ENCODE measurements at regions not wholly inside any gene's neighbourhood (a gene's known extent, or its start where the extent isn't known, plus 50 kb on each side); places are given as distances from the start of the nearest gene placed in this dataset.

DNA sequence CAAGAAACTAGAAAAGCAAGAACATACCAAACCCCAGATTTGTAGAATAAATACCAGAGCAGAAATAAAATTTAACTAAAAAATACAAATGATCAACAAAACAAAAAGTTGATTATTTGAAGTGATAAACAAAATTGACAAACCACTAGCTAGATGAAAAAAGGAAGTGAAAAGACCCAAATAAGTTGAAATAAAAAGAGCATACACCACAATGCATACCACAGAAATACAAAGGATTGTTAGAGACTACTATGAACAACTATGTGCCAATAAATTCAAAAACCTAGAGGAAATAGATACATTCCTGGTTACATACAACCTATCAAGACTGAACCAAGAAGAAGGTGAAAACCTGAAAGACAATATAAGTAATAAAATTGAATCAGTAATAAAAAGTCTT, 333.4 kb downstream of the SH2D4B start:
- no peak for DNase-seq (ENCODE audit: low read depth)
- TF ChIP-seq, protein P1, sequence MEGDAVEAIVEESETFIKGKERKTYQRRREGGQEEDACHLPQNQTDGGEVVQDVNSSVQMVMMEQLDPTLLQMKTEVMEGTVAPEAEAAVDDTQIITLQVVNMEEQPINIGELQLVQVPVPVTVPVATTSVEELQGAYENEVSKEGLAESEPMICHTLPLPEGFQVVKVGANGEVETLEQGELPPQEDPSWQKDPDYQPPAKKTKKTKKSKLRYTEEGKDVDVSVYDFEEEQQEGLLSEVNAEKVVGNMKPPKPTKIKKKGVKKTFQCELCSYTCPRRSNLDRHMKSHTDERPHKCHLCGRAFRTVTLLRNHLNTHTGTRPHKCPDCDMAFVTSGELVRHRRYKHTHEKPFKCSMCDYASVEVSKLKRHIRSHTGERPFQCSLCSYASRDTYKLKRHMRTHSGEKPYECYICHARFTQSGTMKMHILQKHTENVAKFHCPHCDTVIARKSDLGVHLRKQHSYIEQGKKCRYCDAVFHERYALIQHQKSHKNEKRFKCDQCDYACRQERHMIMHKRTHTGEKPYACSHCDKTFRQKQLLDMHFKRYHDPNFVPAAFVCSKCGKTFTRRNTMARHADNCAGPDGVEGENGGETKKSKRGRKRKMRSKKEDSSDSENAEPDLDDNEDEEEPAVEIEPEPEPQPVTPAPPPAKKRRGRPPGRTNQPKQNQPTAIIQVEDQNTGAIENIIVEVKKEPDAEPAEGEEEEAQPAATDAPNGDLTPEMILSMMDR (IDR thresholded peaks at IDR 0.05; ENCODE audit: low read length, missing control alignments), result no peak
- no peak overlapping the region for H3K4me3 ChIP-seq (replicated peaks; ENCODE audit: low read depth, low read length)

GRCh38 chr10:80878330-80878729, 340.6 kb downstream of the SH2D4B start:
- TF ChIP-seq, protein P1 (IDR thresholded peaks at IDR 0.05; ENCODE audit: low read length, missing control alignments), result no peak
- H3K4me3 ChIP-seq (replicated peaks; ENCODE audit: low read depth, low read length), result no peak overlapping the region
- DNase-seq (ENCODE audit: low read depth), result no peak

DNA sequence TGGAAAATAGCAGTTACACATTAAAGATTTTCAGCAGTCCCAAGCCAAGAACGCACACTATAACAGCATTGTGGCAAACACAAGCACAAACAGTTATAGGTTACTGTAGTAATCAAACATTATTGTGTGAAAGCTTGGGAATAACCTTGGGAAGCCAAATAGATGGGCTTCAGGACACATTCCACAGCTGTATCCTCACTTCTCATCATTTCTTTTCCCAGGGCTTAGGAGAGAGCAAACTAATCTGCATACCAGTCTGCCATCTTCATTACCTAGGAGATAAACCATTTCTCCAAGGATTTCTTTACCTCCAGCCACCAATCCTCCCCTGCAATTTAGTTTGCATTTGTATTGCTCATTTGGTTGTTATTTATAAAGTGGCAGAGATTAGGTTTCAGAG, 352.4 kb downstream of the SH2D4B start:
- no peak for DNase-seq (ENCODE audit: low read depth)
- H3K4me3 ChIP-seq (replicated peaks; ENCODE audit: low read depth, low read length), result no peak overlapping the region
- TF ChIP-seq, protein P1 (IDR thresholded peaks at IDR 0.05; ENCODE audit: low read length, missing control alignments), result no peak

DNA sequence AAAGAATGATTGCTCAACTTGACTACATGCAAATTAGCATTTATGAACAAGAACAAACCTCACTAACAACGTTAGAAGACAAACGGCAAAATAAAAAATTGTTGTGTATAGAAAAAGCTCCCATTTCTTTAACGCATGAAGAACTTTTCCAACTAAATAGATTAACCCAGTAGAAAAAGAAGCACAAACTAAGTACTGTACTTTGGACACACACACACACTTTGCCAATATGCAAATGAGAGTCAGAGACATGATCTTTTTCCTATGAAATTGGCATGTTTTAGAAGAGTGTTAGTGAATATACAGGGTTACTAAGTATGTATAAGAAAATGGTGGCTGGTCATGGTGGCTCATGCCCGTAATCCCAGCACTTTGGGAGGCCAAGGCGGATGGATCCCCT, 355.6 kb downstream of the SH2D4B start:
- TF ChIP-seq, protein P1 (IDR thresholded peaks at IDR 0.05; ENCODE audit: low read length, missing control alignments), result no peak

DNA sequence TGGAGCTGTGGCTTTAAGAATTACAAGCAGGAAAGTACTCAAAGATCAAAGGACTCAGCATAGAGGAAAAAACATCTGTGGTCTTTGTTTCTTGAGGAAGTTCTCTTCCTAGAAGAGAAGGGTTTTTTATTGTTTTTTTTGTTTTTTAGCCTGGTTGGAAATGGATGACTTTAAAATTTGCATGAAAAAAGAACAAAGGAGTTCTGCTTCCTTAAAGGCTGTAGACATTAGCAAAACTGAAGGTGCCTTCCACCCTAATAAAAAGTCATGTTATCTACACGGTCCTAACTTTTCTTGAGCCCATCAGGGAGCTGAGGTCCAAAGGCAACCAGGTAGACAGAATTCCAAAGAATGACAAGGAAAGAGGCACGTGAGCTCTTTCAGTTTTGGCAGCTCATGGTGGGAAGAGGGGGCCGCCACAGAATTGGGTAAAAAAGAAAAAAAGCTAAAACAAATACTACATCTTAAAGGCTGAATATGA, 356.6 kb downstream of the SH2D4B start:
- no peak overlapping the region for H3K4me3 ChIP-seq (replicated peaks; ENCODE audit: low read depth, low read length)
- DNase-seq (ENCODE audit: low read depth), result no peak
- TF ChIP-seq, protein P1 (IDR thresholded peaks at IDR 0.05; ENCODE audit: low read length, missing control alignments), result no peak

More for the DNA sequence above, 355.6 kb downstream of the SH2D4B start:
- no peak overlapping the region for H3K4me3 ChIP-seq (replicated peaks; ENCODE audit: low read depth, low read length)
- no peak for DNase-seq (ENCODE audit: low read depth)

- no peak for DNase-seq (ENCODE audit: low read depth)
- TF ChIP-seq, protein P1 (IDR thresholded peaks at IDR 0.05; ENCODE audit: low read length, missing control alignments), result no peak
- no peak overlapping the region for H3K4me3 ChIP-seq (replicated peaks; ENCODE audit: low read depth, low read length)
Observed at GRCh38 chr10:80894797-80895467, 357.2 kb downstream of the SH2D4B start.

DNA sequence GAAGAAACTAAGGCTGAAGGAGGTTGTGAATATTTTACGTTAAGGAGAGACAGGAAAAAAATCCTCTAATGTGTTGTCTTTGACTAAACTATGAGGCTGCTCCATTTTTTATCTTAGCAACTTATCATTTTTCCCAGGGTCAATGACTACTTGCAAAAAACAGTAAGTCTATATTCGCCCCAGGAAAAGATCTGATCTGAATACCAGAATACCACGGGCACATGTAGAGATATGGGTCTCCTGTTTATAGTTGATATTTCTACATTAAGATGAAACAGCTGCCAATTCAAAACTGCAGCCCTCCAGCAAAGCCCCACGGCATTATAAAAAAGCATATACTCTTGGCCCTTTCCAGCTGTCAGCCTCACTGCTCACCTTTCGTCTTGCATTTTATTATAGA, 358.4 kb downstream of the SH2D4B start:
- H3K4me3 ChIP-seq (replicated peaks; ENCODE audit: low read depth, low read length), result no peak overlapping the region
- TF ChIP-seq, protein P1 (IDR thresholded peaks at IDR 0.05; ENCODE audit: low read length, missing control alignments), result no peak
- no peak for DNase-seq (ENCODE audit: low read depth)
